Brain microvascular endothelial cell (primary cell): ENCODE measurements at regions not wholly inside any gene's neighbourhood (a gene's known extent, or its start where the extent isn't known, plus 50 kb on each side); places are given as distances from the start of the nearest gene placed in this dataset.
"Not testable (repeated sequence)": the region's sequence is repeated elsewhere in the genome, so short reads cannot be mapped to it uniquely, and the experiment has no call there.

Experiments used
- DNase-seq: peaks from one replicate; pipeline ENCODE4 v3.0.0-alpha.2; 2020
- H3K27ac ChIP-seq: fragments of 250-450 bp; sonication (Bioruptor Pico); 2 replicates; pipeline ENCODE4 v1.5.1; 2020; ENCODE audit warnings: mild to moderate bottlenecking, moderate library complexity
- H3K27me3 ChIP-seq: fragments of 250-450 bp; sonication (Bioruptor Pico); replicated peaks from 2 replicates; pipeline ENCODE4 v1.5.1; 2020; ENCODE audit warnings: mild to moderate bottlenecking
- H3K36me3 ChIP-seq: fragments of 250-450 bp; sonication (Bioruptor Pico); replicated peaks from 2 replicates; pipeline ENCODE4 v1.5.1; 2020; ENCODE audit warnings: mild to moderate bottlenecking
- H3K4me3 ChIP-seq: 2 replicates; pipeline ENCODE4 v1.5.1; 2011; ENCODE audit warnings: low read depth, mild to moderate bottlenecking, control low read depth, low read length, moderate library complexity
- CTCF ChIP-seq: IDR thresholded peaks from 2 replicates; pipeline ENCODE4 v1.5.1; 2011; ENCODE audit warnings: low read depth, mild to moderate bottlenecking, moderate library complexity, low read length, control low read depth, inconsistent platforms; ENCODE audit errors: missing control alignments
- in situ Hi-C: cut with HindIII; loops from 2 replicates; pipeline ENCODE4 v1.10.0; 2017; ENCODE audit warnings: low sequenced_read_pairs, low pct_ligation_motif_present

- in situ Hi-C loops: no loop called here
- H3K27ac ChIP-seq: no peak overlapping the region
- TF ChIP-seq CTCF: no peak
- H3K4me3 ChIP-seq: no peak overlapping the region
- no peaks in the 10 kb centered on the region for H3K36me3 ChIP-seq
- peak; percentile 43 for DNase-seq
- H3K27me3 ChIP-seq: no peaks in the 10 kb centered on the region
Measured at GRCh38 chr5:124889486-124889825, 143.0 kb upstream of the ZNF608 start.

GRCh38 chr5:124889850-124890249 lies 143.4 kb upstream of the ZNF608 start:
- in situ Hi-C loops: no loop called here
- no peak for TF ChIP-seq CTCF
- H3K27ac ChIP-seq: no peak overlapping the region
- H3K36me3 ChIP-seq: no peaks in the 10 kb centered on the region
- no peaks in the 10 kb centered on the region for H3K27me3 ChIP-seq
- DNase-seq: no peak
- no peak overlapping the region for H3K4me3 ChIP-seq

- H3K36me3 ChIP-seq, H3K4me3 ChIP-seq, H3K27me3 ChIP-seq, in situ Hi-C loops, DNase-seq, H3K27ac ChIP-seq: not testable (repeated sequence)
Measured at GRCh38 chr5:124890442-124890841, 144.0 kb upstream of the ZNF608 start.

- TF ChIP-seq CTCF: no peak
- H3K27ac ChIP-seq: no peak overlapping the region
Measured at GRCh38 chr5:124891179-124891578, 144.7 kb upstream of the ZNF608 start.

DNA sequence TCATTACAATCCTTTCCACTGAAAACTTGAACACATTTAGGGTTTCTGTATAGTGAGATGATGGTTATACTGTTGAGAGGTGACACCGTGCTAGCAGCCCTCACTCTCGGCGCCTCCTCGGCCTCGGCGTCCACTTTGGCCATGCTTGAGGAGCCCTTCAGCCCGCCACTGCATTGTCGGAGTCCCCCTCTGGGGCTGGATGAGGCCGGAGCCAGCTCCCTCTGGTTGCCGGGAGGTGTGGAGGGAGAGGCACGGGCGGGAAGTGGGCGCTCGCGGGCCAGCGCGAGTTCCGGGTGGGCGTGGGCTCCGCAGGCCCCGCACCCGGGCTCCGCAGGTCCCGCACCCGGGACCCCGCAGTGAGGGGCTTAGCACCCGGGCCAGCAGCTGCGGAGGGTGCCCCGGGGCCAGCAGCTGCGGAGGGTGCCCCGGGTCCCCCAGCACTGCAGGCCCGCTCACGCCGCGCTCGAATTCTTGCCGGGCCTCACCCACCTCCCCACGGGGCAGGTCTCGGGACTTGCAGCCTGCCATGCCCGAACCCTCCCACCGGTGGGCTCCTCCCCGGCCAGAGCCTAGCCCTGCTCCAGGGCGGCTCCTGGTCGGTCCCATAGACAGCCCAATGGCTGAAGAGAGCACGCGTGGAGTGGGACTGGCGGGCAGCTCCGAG lies 145.9 kb upstream of the ZNF608 start:
- H3K36me3 ChIP-seq: no peaks in the 10 kb centered on the region
- DNase-seq: no peak
- TF ChIP-seq CTCF: no peak
- no peak overlapping the region for H3K27ac ChIP-seq
- H3K27me3 ChIP-seq: no peaks in the 10 kb centered on the region
- H3K4me3 ChIP-seq: no peak overlapping the region
- in situ Hi-C loops: no loop called here

More at GRCh38 chr5:124891179-124891578, 144.7 kb upstream of the ZNF608 start:
- in situ Hi-C loops: no loop called here
- H3K4me3 ChIP-seq: no peak overlapping the region
- H3K27me3 ChIP-seq: no peaks in the 10 kb centered on the region
- DNase-seq: no peak
- H3K36me3 ChIP-seq: no peaks in the 10 kb centered on the region

- no peak for DNase-seq
- Histone ChIP-seq H3K27me3 (no peaks in the 10 kb centered on the region), H3K4me3 (no peak overlapping the region), H3K36me3 (no peaks in the 10 kb centered on the region), H3K27ac (no peak overlapping the region)
- in situ Hi-C loops: no loop called here
- TF ChIP-seq CTCF: no peak
Measured at GRCh38 chr5:124894541-124894940, 148.1 kb upstream of the ZNF608 start.
